HG03469 (cell line): ENCODE measurements at regions not wholly inside any gene's neighbourhood (a gene's known extent, or its start where the extent isn't known, plus 50 kb on each side); places are given as distances from the start of the nearest gene placed in this dataset.

ENCODE experiments used
- ATAC-seq: cut with Tn5 transposase; IDR thresholded peaks from one replicate; pipeline ENCODE4 v1.9.1; 2021; ENCODE audit warnings: mild to moderate bottlenecking, moderate library complexity, moderate number of reproducible peaks; ENCODE audit not compliant: unreplicated experiment

- ATAC-seq = no peak
Observed at GRCh38 chr20:41889126-41889843, 271.1 kb upstream of the CHD6 start.

- ATAC-seq = no peak
Observed at GRCh38 chr20:41888434-41888833, 270.3 kb upstream of the CHD6 start.

GRCh38 chr20:41887500-41887899, 269.3 kb upstream of the CHD6 start:
- no peak for ATAC-seq

GRCh38 chr20:41881466-41882046, 263.4 kb upstream of the CHD6 start:
- no peak for ATAC-seq

- no peak for ATAC-seq
Observed at GRCh38 chr20:41879123-41879522, 260.9 kb upstream of the CHD6 start.

GRCh38 chr20:41877911-41878310, 259.7 kb upstream of the CHD6 start:
- no peak for ATAC-seq

GRCh38 chr20:41874658-41875057, 256.5 kb upstream of the CHD6 start:
- no peak for ATAC-seq

- ATAC-seq = no peak
Observed at GRCh38 chr20:41872930-41873329, 254.8 kb upstream of the CHD6 start.

GRCh38 chr20:41870869-41871462, 252.8 kb upstream of the CHD6 start:
- no peak for ATAC-seq

GRCh38 chr20:41869261-41869660, 251.1 kb upstream of the CHD6 start:
- no peak for ATAC-seq

- no peak for ATAC-seq
Observed at GRCh38 chr20:41865938-41866337, 247.8 kb upstream of the CHD6 start.

GRCh38 chr20:41862476-41862875, 244.3 kb upstream of the CHD6 start:
- ATAC-seq = no peak

GRCh38 chr20:41861772-41862422, 243.7 kb upstream of the CHD6 start:
- no peak for ATAC-seq

- ATAC-seq = no peak
Observed at GRCh38 chr20:41854765-41855164, 236.6 kb upstream of the CHD6 start.

- ATAC-seq = no peak
Observed at GRCh38 chr20:41853806-41854205, 235.6 kb upstream of the CHD6 start.

- no peak for ATAC-seq
Observed at GRCh38 chr20:41848180-41848579, 230.0 kb upstream of the CHD6 start.

GRCh38 chr20:41837669-41838224, 219.6 kb upstream of the CHD6 start:
- ATAC-seq = no peak

- ATAC-seq = no peak
Observed at GRCh38 chr20:41833739-41834138, 215.6 kb upstream of the CHD6 start.

- ATAC-seq = no peak
Observed at GRCh38 chr20:41830702-41831101, 212.5 kb upstream of the CHD6 start.

- ATAC-seq = no peak
Observed at GRCh38 chr20:41819436-41819835, 201.3 kb upstream of the CHD6 start.

GRCh38 chr20:41818991-41819390, 200.8 kb upstream of the CHD6 start:
- no peak for ATAC-seq

- no peak for ATAC-seq
Observed at GRCh38 chr20:41818369-41818768, 200.2 kb upstream of the CHD6 start.
